Colonic mucosa (tissue), 4 donors: ENCODE measurements at regions not wholly inside any gene's neighbourhood (a gene's known extent, or its start where the extent isn't known, plus 50 kb on each side); places are given as distances from the start of the nearest gene placed in this dataset.

ENCODE experiments used
- DNase-seq: peaks from one replicate; pipeline ENCODE4 v3.0.0-alpha.2; 2020
- H3K27ac ChIP-seq: fragments of 200-600 bp; one replicate; pipeline ENCODE4 v1.8.0; 2021
- H3K27me3 ChIP-seq: fragments of 200-600 bp; one replicate; pipeline ENCODE4 v1.8.0; 2021
- H3K36me3 ChIP-seq: fragments of 200-600 bp; one replicate; pipeline ENCODE4 v1.8.0; 2021
- H3K4me1 ChIP-seq: fragments of 200-600 bp; one replicate; pipeline ENCODE4 v1.8.0; 2021; ENCODE audit warnings: mild to moderate bottlenecking
- H3K4me3 ChIP-seq: fragments of 200-600 bp; one replicate; pipeline ENCODE4 v1.8.0; 2021
- H3K9ac ChIP-seq, 2 donors: one replicate each; pipeline ENCODE4 v1.7.0; 2013; ENCODE audit warnings: control low read depth in 2 of 2, low read depth in 2 of 2, low read length in 2 of 2
- H3K9me3 ChIP-seq: fragments of 200-600 bp; one replicate; pipeline ENCODE4 v1.8.0; 2021
- intact Hi-C: fragments of 100-400 bp; cut with DNase I; formaldehyde crosslinking; loops from one replicate; pipeline ENCODE4 v1.14.1; 2022
- TF ChIP-seq, protein P1 (sequence below): fragments of 200-600 bp; IDR thresholded peaks from one replicate; pipeline ENCODE4 v1.8.0; 2022; ENCODE audit warnings: antibody characterized with exemption, mild to moderate bottlenecking
- donor health status: healthy.
- donor health status: DM: no; HTN: no; CAD: no.
- donor health status: DM: no; HTN: no; CAD: no.

DNA sequence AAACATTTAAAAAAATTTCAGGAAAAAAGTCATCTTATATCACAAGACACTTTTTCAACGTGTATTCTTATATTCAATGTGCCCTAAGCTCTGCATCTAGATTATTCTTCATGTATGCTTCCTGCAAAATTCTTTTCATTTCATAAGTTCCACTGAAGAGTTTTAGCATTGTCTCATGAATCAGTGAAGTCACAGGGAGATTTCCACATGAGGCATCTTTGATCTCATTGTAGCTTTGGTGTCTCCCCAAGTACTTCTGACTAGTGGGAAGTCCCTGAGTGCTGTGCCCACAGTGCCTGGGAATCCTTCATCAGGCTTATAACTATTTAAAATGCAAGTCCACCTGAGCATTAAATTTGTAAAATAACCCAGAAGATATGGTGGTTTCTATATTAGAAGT, 123.8 kb downstream of the MAD2L1 start:
- TF ChIP-seq, protein P1, sequence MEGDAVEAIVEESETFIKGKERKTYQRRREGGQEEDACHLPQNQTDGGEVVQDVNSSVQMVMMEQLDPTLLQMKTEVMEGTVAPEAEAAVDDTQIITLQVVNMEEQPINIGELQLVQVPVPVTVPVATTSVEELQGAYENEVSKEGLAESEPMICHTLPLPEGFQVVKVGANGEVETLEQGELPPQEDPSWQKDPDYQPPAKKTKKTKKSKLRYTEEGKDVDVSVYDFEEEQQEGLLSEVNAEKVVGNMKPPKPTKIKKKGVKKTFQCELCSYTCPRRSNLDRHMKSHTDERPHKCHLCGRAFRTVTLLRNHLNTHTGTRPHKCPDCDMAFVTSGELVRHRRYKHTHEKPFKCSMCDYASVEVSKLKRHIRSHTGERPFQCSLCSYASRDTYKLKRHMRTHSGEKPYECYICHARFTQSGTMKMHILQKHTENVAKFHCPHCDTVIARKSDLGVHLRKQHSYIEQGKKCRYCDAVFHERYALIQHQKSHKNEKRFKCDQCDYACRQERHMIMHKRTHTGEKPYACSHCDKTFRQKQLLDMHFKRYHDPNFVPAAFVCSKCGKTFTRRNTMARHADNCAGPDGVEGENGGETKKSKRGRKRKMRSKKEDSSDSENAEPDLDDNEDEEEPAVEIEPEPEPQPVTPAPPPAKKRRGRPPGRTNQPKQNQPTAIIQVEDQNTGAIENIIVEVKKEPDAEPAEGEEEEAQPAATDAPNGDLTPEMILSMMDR, result no peak
- no peaks in the 10 kb centered on the region for H3K36me3 ChIP-seq
- intact Hi-C loops, result no loop called here
- no peaks in the 10 kb centered on the region for H3K4me1 ChIP-seq
- no peaks in the 10 kb centered on the region for H3K27me3 ChIP-seq
- H3K9me3 ChIP-seq, result no peaks in the 10 kb centered on the region
- H3K4me3 ChIP-seq, result no peak overlapping the region
- no peak overlapping the region for H3K27ac ChIP-seq
- no peak for DNase-seq
- no peak overlapping the region for H3K9ac ChIP-seq

DNA sequence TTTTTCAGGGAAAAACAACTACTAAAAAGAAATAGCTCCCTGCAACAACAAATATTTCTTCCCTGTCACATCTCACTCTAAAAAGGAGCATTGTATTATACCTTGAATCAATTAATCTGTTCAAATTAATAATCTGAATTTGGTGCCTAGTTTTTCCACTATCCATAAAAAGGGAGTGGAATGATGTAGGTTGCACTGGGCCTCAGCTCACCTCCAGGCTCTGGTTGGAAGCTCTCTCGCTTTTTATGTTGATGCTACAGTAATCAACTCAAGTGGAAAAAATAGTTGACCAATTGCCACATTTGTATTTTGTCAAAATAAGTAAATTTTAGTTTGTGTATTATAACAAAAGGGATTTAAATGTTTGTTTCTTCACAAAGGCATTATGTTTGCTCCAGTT, 126.1 kb downstream of the MAD2L1 start:
- no peak overlapping the region for H3K4me3 ChIP-seq
- intact Hi-C loops, result no loop called here
- TF ChIP-seq, protein P1, result no peak

DNA sequence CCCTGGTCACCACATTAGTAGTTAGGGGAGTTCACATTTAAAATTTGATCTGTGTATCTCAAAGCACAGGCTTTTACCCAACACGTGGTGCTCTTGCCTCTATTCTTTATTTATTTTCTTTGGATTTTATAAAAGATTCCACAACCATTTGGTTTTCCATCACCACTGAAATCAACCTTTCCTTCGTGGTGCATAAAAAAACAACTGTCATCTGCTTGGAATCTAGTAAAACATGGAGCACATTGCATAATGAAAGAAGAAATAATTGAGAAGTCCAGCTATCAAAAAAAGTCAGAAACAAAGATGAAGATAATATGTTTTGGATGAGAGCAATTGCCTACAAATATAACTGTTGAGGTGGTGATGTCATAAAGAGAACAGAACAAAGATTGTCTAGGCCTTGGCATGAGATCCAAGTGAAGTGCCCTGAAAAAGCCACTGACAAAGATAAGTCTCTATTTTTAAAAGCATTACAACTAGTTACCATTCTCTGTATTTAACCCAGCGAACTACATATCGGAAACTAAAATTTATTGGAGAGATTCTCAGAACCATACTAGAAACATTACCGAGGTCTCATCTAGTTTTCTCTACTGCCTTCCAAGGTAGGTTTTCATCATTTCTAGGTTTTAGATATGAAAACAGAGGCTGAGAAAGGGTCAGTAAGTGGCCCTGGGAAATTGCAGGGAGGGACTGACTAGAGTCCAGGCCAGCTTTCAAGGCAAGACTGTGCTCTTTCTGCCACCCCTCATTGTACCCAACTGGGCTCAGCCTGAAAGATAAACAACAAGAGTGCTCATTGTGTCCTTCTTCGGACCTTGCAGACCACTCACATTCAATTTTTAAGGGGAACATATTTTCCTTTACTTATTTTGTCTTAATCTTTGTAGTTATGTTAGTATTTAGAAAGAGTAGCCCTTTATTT, 127.3 kb downstream of the MAD2L1 start:
- intact Hi-C loops, result no loop called here
- TF ChIP-seq, protein P1, result no peak

More for the DNA sequence above, 126.1 kb downstream of the MAD2L1 start:
- H3K9ac ChIP-seq, result no peak overlapping the region
- no peaks in the 10 kb centered on the region for H3K36me3 ChIP-seq
- H3K9me3 ChIP-seq, result no peaks in the 10 kb centered on the region
- no peak for DNase-seq
- H3K27ac ChIP-seq, result no peak overlapping the region
- H3K4me1 ChIP-seq, result no peaks in the 10 kb centered on the region
- no peaks in the 10 kb centered on the region for H3K27me3 ChIP-seq

DNA sequence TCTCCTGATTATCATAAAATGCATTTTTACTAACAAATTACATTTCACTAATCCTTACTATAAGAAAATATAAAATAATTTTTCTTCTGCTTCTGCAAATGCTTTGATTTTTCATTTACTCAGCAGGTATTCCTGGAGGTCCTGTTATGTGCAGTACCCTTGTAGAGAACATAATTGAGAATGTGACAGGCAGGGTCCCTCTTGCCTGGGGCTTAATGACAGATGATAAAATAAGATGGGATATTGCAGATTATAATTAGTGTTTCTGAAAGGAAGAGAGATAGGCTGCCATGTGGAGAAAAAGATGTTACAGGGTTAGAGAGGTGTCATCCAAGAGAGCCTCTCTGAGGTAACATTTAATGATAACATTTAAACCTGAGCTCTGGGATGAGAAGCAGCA, 128.9 kb downstream of the MAD2L1 start:
- no peak overlapping the region for H3K27ac ChIP-seq
- no peaks in the 10 kb centered on the region for H3K9me3 ChIP-seq
- H3K27me3 ChIP-seq, result no peaks in the 10 kb centered on the region
- H3K9ac ChIP-seq, result no peak overlapping the region
- no peaks in the 10 kb centered on the region for H3K36me3 ChIP-seq
- H3K4me1 ChIP-seq, result no peaks in the 10 kb centered on the region
- no peak overlapping the region for H3K4me3 ChIP-seq
- no peak for DNase-seq
- intact Hi-C loops, result no loop called here
- TF ChIP-seq, protein P1, result no peak

More for the DNA sequence above, 127.3 kb downstream of the MAD2L1 start:
- no peak overlapping the region for H3K4me3 ChIP-seq
- H3K36me3 ChIP-seq, result no peaks in the 10 kb centered on the region
- no peak overlapping the region for H3K27ac ChIP-seq
- H3K27me3 ChIP-seq, result no peaks in the 10 kb centered on the region
- H3K4me1 ChIP-seq, result no peaks in the 10 kb centered on the region
- no peak for DNase-seq
- no peaks in the 10 kb centered on the region for H3K9me3 ChIP-seq
- no peak overlapping the region for H3K9ac ChIP-seq

DNA sequence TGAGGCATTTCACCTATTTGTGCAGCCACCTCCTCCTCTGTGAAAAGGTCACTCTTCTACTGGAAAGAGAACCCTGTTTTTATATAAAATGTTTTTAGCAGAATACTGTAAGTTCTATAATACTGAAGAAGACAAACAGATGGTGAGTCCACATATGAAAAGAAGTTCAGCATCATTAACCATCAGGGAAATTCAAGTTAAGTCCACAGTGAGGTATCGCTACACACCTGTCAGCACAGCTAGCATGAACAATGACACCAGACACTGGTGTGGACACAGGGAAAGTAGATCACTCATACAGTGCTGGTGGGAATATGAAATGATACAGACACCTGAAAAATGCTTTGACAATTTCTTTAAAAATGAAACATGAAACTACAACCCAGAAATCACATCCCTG, 133.0 kb downstream of the MAD2L1 start:
- no peaks in the 10 kb centered on the region for H3K27me3 ChIP-seq
- H3K9ac ChIP-seq, result no peak overlapping the region
- no peak overlapping the region for H3K4me3 ChIP-seq
- H3K36me3 ChIP-seq, result no peaks in the 10 kb centered on the region
- no peak for DNase-seq
- H3K4me1 ChIP-seq, result no peaks in the 10 kb centered on the region
- H3K27ac ChIP-seq, result no peak overlapping the region
- TF ChIP-seq, protein P1, result no peak
- H3K9me3 ChIP-seq, result no peaks in the 10 kb centered on the region
- intact Hi-C loops, result no loop called here
